ENCODE measurements at regions not wholly inside any gene's neighbourhood (a gene's known extent, or its start where the extent isn't known, plus 50 kb on each side); places are given as distances from the start of the nearest gene placed in this dataset.

DNA sequence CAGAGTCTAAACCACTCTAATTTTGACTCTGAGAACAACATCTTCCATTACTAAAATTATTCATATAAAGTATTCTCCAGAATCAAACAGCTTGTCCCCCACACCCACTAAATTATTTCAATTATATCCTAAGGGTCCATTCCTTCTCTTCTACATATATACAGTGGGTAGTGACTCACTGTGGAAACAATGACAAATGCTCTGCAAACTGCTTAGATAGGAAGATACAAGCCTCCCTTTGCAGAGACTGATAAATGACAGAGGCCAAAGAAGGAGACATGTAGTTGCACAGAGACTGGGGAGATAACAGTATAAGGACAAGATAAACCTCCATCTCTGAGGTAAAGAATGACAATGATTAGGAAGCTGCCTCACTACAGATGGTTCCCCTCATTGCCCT lies 1087.4 kb downstream of the AGBL1 start:
- H3K27ac ChIP-seq (ENCODE audit: low read depth, low read length): no peak overlapping the region
- no peaks in the 10 kb centered on the region for H3K27me3 Mint-ChIP-seq (ENCODE audit: insufficient read depth)
- no peaks in the 10 kb centered on the region for H3K36me3 Mint-ChIP-seq (ENCODE audit: low read depth)
- H3K4me1 ChIP-seq (ENCODE audit: control insufficient read depth, insufficient read depth, low read length): no peaks in the 10 kb centered on the region
- no peaks in the 10 kb centered on the region for H3K36me3 ChIP-seq (ENCODE audit: control insufficient read depth, insufficient read depth, low read length)
- H3K4me3 ChIP-seq (ENCODE audit: low read length): no peak overlapping the region
- no peak overlapping the region for H3K27ac Mint-ChIP-seq
- H3K9ac ChIP-seq (ENCODE audit: extremely low read depth, low read length, poor library complexity, severe bottlenecking): no peak overlapping the region
- TF ChIP-seq, protein P1, sequence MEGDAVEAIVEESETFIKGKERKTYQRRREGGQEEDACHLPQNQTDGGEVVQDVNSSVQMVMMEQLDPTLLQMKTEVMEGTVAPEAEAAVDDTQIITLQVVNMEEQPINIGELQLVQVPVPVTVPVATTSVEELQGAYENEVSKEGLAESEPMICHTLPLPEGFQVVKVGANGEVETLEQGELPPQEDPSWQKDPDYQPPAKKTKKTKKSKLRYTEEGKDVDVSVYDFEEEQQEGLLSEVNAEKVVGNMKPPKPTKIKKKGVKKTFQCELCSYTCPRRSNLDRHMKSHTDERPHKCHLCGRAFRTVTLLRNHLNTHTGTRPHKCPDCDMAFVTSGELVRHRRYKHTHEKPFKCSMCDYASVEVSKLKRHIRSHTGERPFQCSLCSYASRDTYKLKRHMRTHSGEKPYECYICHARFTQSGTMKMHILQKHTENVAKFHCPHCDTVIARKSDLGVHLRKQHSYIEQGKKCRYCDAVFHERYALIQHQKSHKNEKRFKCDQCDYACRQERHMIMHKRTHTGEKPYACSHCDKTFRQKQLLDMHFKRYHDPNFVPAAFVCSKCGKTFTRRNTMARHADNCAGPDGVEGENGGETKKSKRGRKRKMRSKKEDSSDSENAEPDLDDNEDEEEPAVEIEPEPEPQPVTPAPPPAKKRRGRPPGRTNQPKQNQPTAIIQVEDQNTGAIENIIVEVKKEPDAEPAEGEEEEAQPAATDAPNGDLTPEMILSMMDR (conservative IDR thresholded peaks at IDR 0.05): no peak
- H3K4me3 Mint-ChIP-seq: no peak overlapping the region
- no peaks in the 10 kb centered on the region for H3K9me3 Mint-ChIP-seq
- no peaks in the 10 kb centered on the region for H3K9me3 ChIP-seq (ENCODE audit: control insufficient read depth, low read length)
- H3K4me1 Mint-ChIP-seq: peaks cover 8% of the 10 kb centered on the region
- no peak for DNase-seq
- H3K27me3 ChIP-seq (ENCODE audit: control insufficient read depth, insufficient read depth, low read length, poor library complexity, severe bottlenecking): no peaks in the 10 kb centered on the region

DNA sequence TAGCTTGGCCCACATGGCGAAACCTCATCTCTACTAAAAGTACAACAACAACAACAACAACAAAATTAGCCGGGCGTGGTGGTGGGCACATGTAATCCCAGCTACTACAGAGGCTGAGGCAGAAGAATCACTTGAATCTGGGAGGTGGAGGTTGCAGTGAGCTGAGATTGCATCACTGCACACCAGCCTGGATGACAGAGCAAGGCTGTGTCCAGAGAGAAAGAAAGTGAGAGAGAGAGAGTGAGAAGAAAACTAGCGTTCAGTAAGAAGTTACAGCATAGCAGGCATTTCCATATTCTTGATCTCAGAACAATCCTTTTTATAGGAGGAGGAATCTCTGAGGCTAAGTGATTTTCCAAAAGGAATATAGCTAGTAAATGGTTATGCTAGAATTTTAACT lies 1076.1 kb downstream of the AGBL1 start:
- peaks cover 16% of the 10 kb centered on the region for H3K4me1 Mint-ChIP-seq
- H3K4me1 ChIP-seq (ENCODE audit: control insufficient read depth, insufficient read depth, low read length): no peaks in the 10 kb centered on the region
- H3K27ac Mint-ChIP-seq: no peak overlapping the region
- H3K9me3 ChIP-seq (ENCODE audit: control insufficient read depth, low read length): no peaks in the 10 kb centered on the region
- no peaks in the 10 kb centered on the region for H3K36me3 ChIP-seq (ENCODE audit: control insufficient read depth, insufficient read depth, low read length)
- no peaks in the 10 kb centered on the region for H3K27me3 Mint-ChIP-seq (ENCODE audit: insufficient read depth)
- no peak for DNase-seq
- TF ChIP-seq, protein P1 (conservative IDR thresholded peaks at IDR 0.05): no peak
- no peak overlapping the region for H3K4me3 Mint-ChIP-seq
- no peak overlapping the region for H3K4me3 ChIP-seq (ENCODE audit: low read length)
- 88% methylated on average over 4 of the region's 4 CpGs; no CpG with 5 or more reads in 1 of the 2 experiments for WGBS, 2 experiments (ENCODE audit: insufficient coverage in 1 of 2, insufficient read length in 1 of 2)
- H3K27me3 ChIP-seq (ENCODE audit: control insufficient read depth, insufficient read depth, low read length, poor library complexity, severe bottlenecking): no peaks in the 10 kb centered on the region
- no peak overlapping the region for H3K9ac ChIP-seq (ENCODE audit: extremely low read depth, low read length, poor library complexity, severe bottlenecking)
- no peak overlapping the region for H3K27ac ChIP-seq (ENCODE audit: low read depth, low read length)
- H3K9me3 Mint-ChIP-seq: no peaks in the 10 kb centered on the region
- H3K36me3 Mint-ChIP-seq (ENCODE audit: low read depth): no peaks in the 10 kb centered on the region

GRCh38 chr15:87154761-87155160 lies 1075.1 kb downstream of the AGBL1 start:
- H3K4me3 Mint-ChIP-seq: no peak overlapping the region
- H3K36me3 Mint-ChIP-seq (ENCODE audit: low read depth): no peaks in the 10 kb centered on the region
- H3K27ac ChIP-seq (ENCODE audit: low read depth, low read length): no peak overlapping the region
- no peaks in the 10 kb centered on the region for H3K9me3 ChIP-seq (ENCODE audit: control insufficient read depth, low read length)
- H3K4me3 ChIP-seq (ENCODE audit: low read length): no peak overlapping the region
- peaks cover 16% of the 10 kb centered on the region for H3K4me1 Mint-ChIP-seq
- H3K27ac Mint-ChIP-seq: no peak overlapping the region
- no peaks in the 10 kb centered on the region for H3K36me3 ChIP-seq (ENCODE audit: control insufficient read depth, insufficient read depth, low read length)
- TF ChIP-seq, protein P1 (conservative IDR thresholded peaks at IDR 0.05): no peak
- H3K4me1 ChIP-seq (ENCODE audit: control insufficient read depth, insufficient read depth, low read length): no peaks in the 10 kb centered on the region
- DNase-seq: no peak
- no peak overlapping the region for H3K9ac ChIP-seq (ENCODE audit: extremely low read depth, low read length, poor library complexity, severe bottlenecking)
- H3K9me3 Mint-ChIP-seq: no peaks in the 10 kb centered on the region
- H3K27me3 ChIP-seq (ENCODE audit: control insufficient read depth, insufficient read depth, low read length, poor library complexity, severe bottlenecking): no peaks in the 10 kb centered on the region
- H3K27me3 Mint-ChIP-seq (ENCODE audit: insufficient read depth): no peaks in the 10 kb centered on the region

Measured in endodermal cell (in vitro differentiated cells).